Caco-2 (cell line): ENCODE measurements at regions not wholly inside any gene's neighbourhood (a gene's known extent, or its start where the extent isn't known, plus 50 kb on each side); places are given as distances from the start of the nearest gene placed in this dataset.
"Not testable (repeated sequence)": the region's sequence is repeated elsewhere in the genome, so short reads cannot be mapped to it uniquely, and the experiment has no call there.

Experiments
- BruUV-seq: library from RNA; stranded (reverse); fragments of 400-500 nt; replicated peaks from 2 replicates; lab custom pipeline; 2021; lab: Mats Ljungman, UMichigan
- CTCF ChIA-PET: fragments of 300-600 bp; sonication (Branson Sonifier 250); formaldehyde crosslinking; loops from one replicate; lab custom pipeline; 2022; ENCODE audit warnings: antibody characterized with exemption; lab: Charles Lee
- POLR2A ChIA-PET: fragments of 300-600 bp; sonication (Branson Sonifier 250); formaldehyde crosslinking; loops from one replicate; lab custom pipeline; 2022; ENCODE audit warnings: antibody characterized with exemption; lab: Charles Lee
- DNase-seq, 2 experiments: peaks; one replicate each; pipeline versions ENCODE4 v3.0.0 to v3.0.0-alpha.2; 2020 to 2022
- H3K27me3 ChIP-seq: replicated peaks from 2 replicates; pipeline ENCODE4 v1.6.0; 2011; ENCODE audit warnings: low read length; ENCODE audit not compliant: control insufficient read depth, insufficient read depth
- H3K36me3 ChIP-seq: 2 replicates; pipeline ENCODE4 v1.5.1; 2011; ENCODE audit warnings: low read length; ENCODE audit not compliant: control insufficient read depth, insufficient read depth
- H3K4me1 ChIP-seq: fragments of 250-450 bp; sonication (Bioruptor Pico); 2 replicates; pipeline ENCODE4 v1.5.1; 2020; ENCODE audit warnings: mild to moderate bottlenecking
- H3K4me3 ChIP-seq: 2 replicates; pipeline ENCODE4 v1.5.1; 2011; ENCODE audit warnings: low read depth, mild to moderate bottlenecking, control low read depth, low read length
- H3K9me3 ChIP-seq: fragments of 250-450 bp; sonication (Bioruptor Pico); 2 replicates; pipeline ENCODE4 v1.5.1; 2020; ENCODE audit warnings: mild to moderate bottlenecking, moderate library complexity
- H3K27ac Mint-ChIP-seq: one replicate; pipeline ENCODE4 v1.8.0; 2022; ENCODE audit warnings: mixed read lengths; ENCODE audit not compliant: unreplicated experiment
- H3K27me3 Mint-ChIP-seq: one replicate; pipeline ENCODE4 v1.8.0; 2022; ENCODE audit warnings: mixed read lengths; ENCODE audit not compliant: insufficient read depth, unreplicated experiment
- H3K36me3 Mint-ChIP-seq: one replicate; pipeline ENCODE4 v1.8.0; 2022; ENCODE audit warnings: mild to moderate bottlenecking, mixed read lengths; ENCODE audit not compliant: insufficient read depth, unreplicated experiment
- H3K4me1 Mint-ChIP-seq: one replicate; pipeline ENCODE4 v1.8.0; 2022; ENCODE audit warnings: low read depth, mixed read lengths; ENCODE audit not compliant: unreplicated experiment
- H3K4me3 Mint-ChIP-seq: one replicate; pipeline ENCODE4 v1.8.0; 2022; ENCODE audit warnings: mild to moderate bottlenecking, moderate library complexity, mixed read lengths; ENCODE audit not compliant: unreplicated experiment
- H3K9me3 Mint-ChIP-seq: one replicate; pipeline ENCODE4 v1.8.0; 2022; ENCODE audit warnings: mixed read lengths; ENCODE audit not compliant: unreplicated experiment
- CTCF ChIP-seq, 2 experiments: fragments of 200-600 bp in 1 of 2; IDR thresholded peaks; 1 replicate in 1 of 2; 2 replicates in 1 of 2; pipeline versions ENCODE4 v1.5.1 to v1.8.0; 2011 to 2022; ENCODE audit warnings: antibody characterized with exemption in 1 of 2, control low read depth in 1 of 2, inconsistent platforms in 1 of 2, low read depth in 1 of 2, low read length in 1 of 2, mild to moderate bottlenecking in 1 of 2, moderate library complexity in 1 of 2; ENCODE audit not compliant: insufficient read depth in 1 of 2, severe bottlenecking in 1 of 2, unreplicated experiment in 1 of 2
- intact Hi-C: fragments of 100-400 bp; cut with micrococcal nuclease; formaldehyde crosslinking; loops from one replicate; pipeline ENCODE4 v1.10.0; 2022; ENCODE audit not compliant: unreplicated experiment

DNA sequence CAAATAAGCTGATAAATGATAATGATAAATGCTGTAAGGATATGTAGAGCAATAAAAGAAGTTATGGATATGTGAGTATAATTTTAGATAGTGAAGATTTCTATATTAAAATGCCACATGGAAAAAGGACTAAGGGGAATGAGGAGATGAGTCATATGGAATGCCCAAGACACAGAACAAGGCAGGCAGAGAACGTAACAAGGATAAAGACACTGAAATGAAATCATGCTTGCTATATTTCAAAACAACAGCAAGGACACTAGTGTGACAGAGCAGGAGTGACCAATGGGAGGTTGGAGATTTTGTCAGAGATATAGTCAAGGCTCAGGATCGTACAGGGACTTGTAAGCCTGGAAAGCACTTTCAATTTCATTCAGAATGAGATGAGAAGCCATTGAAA, 621.5 kb upstream of the SEMA6D start:
- H3K27me3 ChIP-seq, result no peaks in the 10 kb centered on the region
- H3K9me3 ChIP-seq, result no peaks in the 10 kb centered on the region
- Mint-ChIP-seq H3K27me3 (no peaks in the 10 kb centered on the region), H3K4me3 (no peak overlapping the region), H3K27ac (no peak overlapping the region), H3K4me1 (no peaks in the 10 kb centered on the region), H3K36me3 (no peaks in the 10 kb centered on the region), H3K9me3 (no peaks in the 10 kb centered on the region)
- ChIA-PET CTCF (no interaction called here), POLR2A (no interaction called here)
- intact Hi-C loops, result no loop called here
- no peak for DNase-seq
- no peaks in the 10 kb centered on the region for H3K36me3 ChIP-seq
- TF ChIP-seq CTCF (IDR thresholded peaks at IDR 0.05; ENCODE audit: insufficient read depth in 1 of 2, low read depth in 1 of 2, low read length in 1 of 2, severe bottlenecking in 1 of 2, unreplicated experiment in 1 of 2), result no peak
- no peaks in the 10 kb centered on the region for H3K4me1 ChIP-seq
- H3K4me3 ChIP-seq, result no peak overlapping the region
- no TSS peak for BruUV-seq

- H3K36me3 Mint-ChIP-seq, result not testable (repeated sequence)
These were observed 618.8 kb upstream of the SEMA6D start for GRCh38 chr15:47098526-47098925.

DNA sequence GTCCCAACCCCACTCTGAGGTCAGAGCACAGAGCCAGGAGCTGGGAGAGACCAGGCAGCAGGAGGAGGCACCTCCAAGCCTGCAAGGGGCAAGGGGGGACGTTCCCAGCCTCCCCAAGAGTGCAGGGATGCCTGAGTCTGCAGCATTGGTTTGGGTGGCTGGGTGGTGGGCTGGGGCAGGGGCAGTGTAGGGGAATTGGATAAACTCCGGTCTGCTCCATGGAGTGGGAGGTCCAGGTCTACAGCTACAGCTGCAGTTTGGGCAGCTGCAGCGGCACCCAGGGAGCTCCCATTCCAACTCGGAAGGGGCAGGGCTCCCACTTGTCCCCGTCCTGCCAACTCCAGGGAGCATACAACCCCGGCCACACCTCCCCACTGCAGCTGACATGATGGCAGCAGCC, 617.5 kb upstream of the SEMA6D start:
- not testable (repeated sequence) for H3K27ac Mint-ChIP-seq, H3K4me1 Mint-ChIP-seq

More at GRCh38 chr15:47098526-47098925, 618.8 kb upstream of the SEMA6D start:
- H3K4me1 ChIP-seq, DNase-seq, H3K4me1 Mint-ChIP-seq, intact Hi-C loops, H3K36me3 ChIP-seq, POLR2A ChIA-PET, CTCF ChIA-PET, BruUV-seq, H3K4me3 ChIP-seq, H3K9me3 Mint-ChIP-seq, H3K9me3 ChIP-seq, H3K27me3 ChIP-seq, H3K4me3 Mint-ChIP-seq, H3K27ac Mint-ChIP-seq, H3K27me3 Mint-ChIP-seq: not testable (repeated sequence)

GRCh38 chr15:47108800-47109199, 608.5 kb upstream of the SEMA6D start:
- peaks cover 12% of the 10 kb centered on the region for H3K9me3 Mint-ChIP-seq
- DNase-seq, H3K9me3 ChIP-seq, POLR2A ChIA-PET, H3K27me3 ChIP-seq, H3K36me3 Mint-ChIP-seq, H3K36me3 ChIP-seq, H3K4me3 ChIP-seq, BruUV-seq, H3K27ac Mint-ChIP-seq, H3K27me3 Mint-ChIP-seq, H3K4me1 ChIP-seq, intact Hi-C loops, CTCF ChIA-PET, H3K4me3 Mint-ChIP-seq, H3K4me1 Mint-ChIP-seq: not testable (repeated sequence)

More for the DNA sequence above, 617.5 kb upstream of the SEMA6D start:
- H3K27me3 Mint-ChIP-seq, H3K4me3 ChIP-seq, intact Hi-C loops, POLR2A ChIA-PET, H3K36me3 ChIP-seq, BruUV-seq, H3K4me3 Mint-ChIP-seq, H3K4me1 ChIP-seq, H3K36me3 Mint-ChIP-seq, H3K9me3 ChIP-seq, H3K9me3 Mint-ChIP-seq, DNase-seq, H3K27me3 ChIP-seq: not testable (repeated sequence)
- CTCF ChIA-PET, result interaction anchor here (1.1 kb wide), 1 partner anchor 31 kb away, joined by 3 read pairs; no protein-coding TSS in a partner anchor
